ENCODE measurements at regions not wholly inside any gene's neighbourhood (a gene's known extent, or its start where the extent isn't known, plus 50 kb on each side); places are given as distances from the start of the nearest gene placed in this dataset.
"Not testable (repeated sequence)": the region's sequence is repeated elsewhere in the genome, so short reads cannot be mapped to it uniquely, and the experiment has no call there.

GRCh38 chr17:12195418-12195817 lies 174.7 kb downstream of the MAP2K4 start:
- no peak for DNase-seq

GRCh38 chr17:12201294-12201880 lies 180.7 kb downstream of the MAP2K4 start:
- no peak for DNase-seq

- DNase-seq: no peak
Measured at GRCh38 chr17:12209632-12210191, 189.0 kb downstream of the MAP2K4 start.

GRCh38 chr17:12220714-12221439 lies 200.2 kb downstream of the MAP2K4 start:
- not testable (repeated sequence) for DNase-seq

GRCh38 chr17:12222392-12222791 lies 201.7 kb downstream of the MAP2K4 start:
- DNase-seq: no peak

- DNase-seq: no peak
Measured at GRCh38 chr17:12227547-12227946, 206.9 kb downstream of the MAP2K4 start.

- no peak for DNase-seq
Measured at GRCh38 chr17:12229335-12229734, 208.7 kb downstream of the MAP2K4 start.

- no peak for DNase-seq
Measured at GRCh38 chr17:12230481-12231354, 210.0 kb downstream of the MAP2K4 start.

GRCh38 chr17:12231355-12231682 lies 210.6 kb downstream of the MAP2K4 start:
- DNase-seq: no peak

GRCh38 chr17:12239021-12239420 lies 218.3 kb downstream of the MAP2K4 start:
- not testable (repeated sequence) for DNase-seq

GRCh38 chr17:12242345-12242954 lies 221.8 kb downstream of the MAP2K4 start:
- DNase-seq: no peak

- DNase-seq: no peak
Measured at GRCh38 chr17:12247761-12248160, 227.1 kb downstream of the MAP2K4 start.

GRCh38 chr17:12250973-12251372 lies 230.3 kb downstream of the MAP2K4 start:
- DNase-seq: no peak

GRCh38 chr17:12252462-12252861 lies 231.8 kb downstream of the MAP2K4 start:
- no peak for DNase-seq

GRCh38 chr17:12254460-12254859 lies 233.8 kb downstream of the MAP2K4 start:
- DNase-seq: no peak

GRCh38 chr17:12256380-12256995 lies 235.8 kb downstream of the MAP2K4 start:
- no peak for DNase-seq

- no peak for DNase-seq
Measured at GRCh38 chr17:12257176-12257575, 236.5 kb downstream of the MAP2K4 start.

GRCh38 chr17:12261354-12261753 lies 240.7 kb downstream of the MAP2K4 start:
- DNase-seq: no peak

- no peak for DNase-seq
Measured at GRCh38 chr17:12269751-12270150, 249.1 kb downstream of the MAP2K4 start.

- DNase-seq: no peak
Measured at GRCh38 chr17:12277827-12278226, 257.1 kb downstream of the MAP2K4 start.

- no peak for DNase-seq
Measured at GRCh38 chr17:12282056-12282455, 261.4 kb downstream of the MAP2K4 start.

- DNase-seq: no peak
Measured at GRCh38 chr17:12287953-12288352, 267.3 kb downstream of the MAP2K4 start.

- no peak for DNase-seq
Measured at GRCh38 chr17:12290207-12290606, 269.5 kb downstream of the MAP2K4 start.

All from NCI-H226 (cell line).